ENCODE measurements at regions not wholly inside any gene's neighbourhood (a gene's known extent, or its start where the extent isn't known, plus 50 kb on each side); places are given as distances from the start of the nearest gene placed in this dataset.

DNA sequence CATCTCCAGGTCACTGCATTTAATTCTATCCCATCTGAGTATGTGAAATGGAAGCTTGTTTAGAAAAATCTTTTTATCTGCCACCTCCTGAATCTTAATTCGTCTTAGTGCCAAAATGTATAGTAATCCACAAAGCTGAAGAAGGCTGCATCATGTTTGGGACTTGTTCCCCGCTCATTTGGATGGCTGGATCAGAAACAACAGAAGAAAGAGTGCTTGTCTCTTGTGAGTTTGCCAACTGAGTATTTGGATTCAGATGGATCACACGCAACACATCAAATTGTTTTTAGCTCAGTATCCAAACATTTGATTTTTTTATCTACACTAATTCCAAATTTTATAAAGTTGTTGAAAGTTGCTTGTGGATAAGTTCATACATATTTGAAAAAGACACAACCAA is 197.2 kb upstream of the PAPPA start:
- DNase-seq (ENCODE audit: low read depth in 3 of 3, low spot score in 2 of 3), result no peak

DNA sequence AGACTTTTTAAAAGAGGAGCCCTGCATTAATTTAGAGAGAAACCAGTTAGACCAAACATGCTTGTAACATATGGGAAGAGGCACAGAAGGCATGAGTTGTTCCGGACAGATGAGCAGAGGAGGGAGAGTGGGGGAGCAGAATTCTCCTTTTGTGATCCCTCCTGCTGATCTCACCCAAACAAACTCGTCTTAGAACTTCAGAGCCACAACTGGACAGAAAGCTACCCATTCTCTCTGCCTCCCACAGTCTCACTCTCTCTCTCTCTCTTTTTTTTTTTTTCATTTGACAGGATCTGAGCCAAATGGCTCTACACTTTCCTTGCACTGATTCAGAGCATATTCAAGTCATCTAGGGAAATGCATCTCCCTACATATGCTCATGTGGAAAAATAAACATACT is 196.0 kb upstream of the PAPPA start:
- DNase-seq (ENCODE audit: low read depth in 3 of 3, low spot score in 2 of 3), result no peak

DNA sequence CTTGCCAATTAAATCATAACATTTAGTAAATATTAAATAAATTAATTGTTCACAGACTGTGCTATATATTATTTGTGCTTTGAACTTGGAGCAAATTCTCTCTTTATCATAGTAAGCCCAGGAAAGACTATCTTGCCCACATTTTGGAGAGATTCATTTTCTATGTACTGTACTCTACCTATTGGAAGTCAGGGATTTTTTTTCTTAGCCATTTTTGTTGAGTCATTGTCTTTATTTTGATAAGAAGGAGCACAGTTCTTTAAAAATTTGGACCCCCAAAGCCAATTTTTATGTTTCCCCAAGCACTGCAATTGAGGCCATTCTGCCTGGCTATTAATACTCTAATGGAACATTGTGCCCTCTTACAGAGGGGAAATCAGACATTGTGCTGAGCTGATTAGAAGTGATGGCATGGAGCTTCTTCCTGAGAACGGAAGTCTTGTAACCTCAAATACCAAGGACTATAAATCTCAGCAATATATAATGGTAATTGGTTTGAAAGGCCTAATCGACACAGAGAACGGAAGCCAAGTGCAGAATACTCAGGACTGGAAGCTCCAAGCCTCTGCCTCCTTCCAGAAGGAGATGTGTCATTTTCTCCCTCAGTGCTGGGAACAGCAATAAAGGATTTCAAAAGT is 188.8 kb upstream of the PAPPA start:
- DNase-seq (ENCODE audit: low read depth in 3 of 3, low spot score in 2 of 3), result no peak

DNA sequence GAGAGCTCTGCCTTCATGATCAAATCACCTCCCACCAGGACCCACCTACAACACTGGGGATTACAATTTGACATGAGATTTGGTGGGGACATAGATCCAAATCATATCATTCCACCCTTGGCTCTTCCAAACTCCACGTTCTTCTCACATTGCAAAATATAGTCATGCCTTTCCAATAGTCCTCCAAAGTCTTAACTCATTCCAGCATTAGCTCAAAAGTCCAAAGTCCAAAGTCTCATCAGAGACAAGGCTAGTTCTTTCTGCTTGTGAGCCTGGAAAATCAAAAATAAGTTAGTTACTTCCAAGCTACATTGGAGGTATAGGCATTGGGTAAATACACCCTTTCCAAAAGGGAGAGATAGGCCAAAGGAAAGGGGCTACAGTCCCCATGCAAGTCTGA is 186.9 kb upstream of the PAPPA start:
- DNase-seq (ENCODE audit: low read depth in 3 of 3, low spot score in 2 of 3), result no peak

DNA sequence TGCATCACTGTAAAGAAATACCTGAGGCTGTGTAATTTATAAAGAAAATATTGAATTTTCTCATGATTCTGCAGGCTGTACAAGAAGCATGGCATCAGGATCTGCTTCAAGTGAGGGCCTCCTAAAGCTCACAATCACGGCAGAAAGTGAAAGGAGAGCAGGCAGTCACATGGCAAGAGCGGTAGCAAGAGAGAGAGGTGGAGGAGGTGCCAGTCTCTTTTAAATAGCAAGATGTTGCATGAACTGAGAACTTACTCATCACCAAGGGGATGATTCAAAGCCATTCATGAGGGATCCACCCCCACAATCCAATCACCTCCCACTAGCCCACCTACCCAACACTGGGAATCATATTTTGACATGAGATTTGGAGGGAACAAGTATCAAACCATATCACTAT is 184.5 kb upstream of the PAPPA start:
- DNase-seq (ENCODE audit: low read depth in 3 of 3, low spot score in 2 of 3), result no peak

DNA sequence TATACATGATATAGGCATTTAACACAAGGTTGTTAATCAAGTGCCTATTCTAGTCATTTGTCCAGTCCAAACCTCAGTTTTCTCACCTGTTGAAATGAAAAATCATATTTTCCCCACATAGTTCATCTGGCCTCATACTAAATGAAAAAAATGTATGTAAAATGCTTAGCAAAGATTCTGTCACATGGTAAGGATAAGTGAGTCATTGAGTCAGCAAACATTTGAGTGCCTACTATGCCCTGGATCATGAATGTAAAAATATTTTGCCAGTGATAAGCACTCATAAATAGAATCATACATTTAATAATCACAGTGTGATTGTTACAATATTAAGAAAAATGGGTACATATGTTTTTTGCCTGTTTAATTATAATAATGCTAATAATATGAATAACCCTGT is 181.2 kb upstream of the PAPPA start:
- no peak for DNase-seq (ENCODE audit: low read depth in 3 of 3, low spot score in 2 of 3)

DNA sequence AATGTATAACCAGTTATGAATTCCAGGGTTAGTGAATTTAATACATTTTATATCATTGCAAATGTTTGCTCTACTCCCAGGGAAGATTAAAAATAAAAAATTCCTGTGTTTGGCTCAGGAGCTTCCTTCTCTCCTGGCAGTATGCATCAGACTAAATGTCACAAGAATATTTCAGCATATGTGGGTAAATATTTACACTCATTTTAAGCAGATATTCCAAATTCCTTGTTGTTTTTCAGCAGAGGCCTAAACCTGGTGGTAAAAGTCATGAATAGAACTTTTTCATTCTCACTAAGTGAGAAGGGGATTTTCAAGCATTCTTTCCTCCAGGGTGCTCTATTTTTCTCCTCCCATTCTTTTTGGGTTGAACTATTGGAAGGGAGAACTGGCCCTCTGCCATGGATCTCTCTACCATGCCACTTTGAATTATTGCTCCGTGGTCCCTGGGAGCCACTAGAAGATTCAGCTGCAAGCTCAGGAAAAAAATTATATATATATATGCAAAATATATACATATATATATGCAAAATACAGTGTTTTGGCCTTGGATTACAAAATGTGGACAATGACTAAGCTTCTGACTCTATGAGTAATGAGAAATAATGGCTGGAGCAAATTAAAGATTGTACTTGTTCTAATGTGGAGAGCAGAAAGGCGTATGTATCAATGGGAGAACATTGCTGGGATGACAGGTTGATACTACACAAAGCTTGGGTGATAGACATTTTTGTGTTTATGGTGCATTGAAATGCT is 180.6 kb upstream of the PAPPA start:
- no peak for DNase-seq (ENCODE audit: low read depth in 3 of 3, low spot score in 2 of 3)

DNA sequence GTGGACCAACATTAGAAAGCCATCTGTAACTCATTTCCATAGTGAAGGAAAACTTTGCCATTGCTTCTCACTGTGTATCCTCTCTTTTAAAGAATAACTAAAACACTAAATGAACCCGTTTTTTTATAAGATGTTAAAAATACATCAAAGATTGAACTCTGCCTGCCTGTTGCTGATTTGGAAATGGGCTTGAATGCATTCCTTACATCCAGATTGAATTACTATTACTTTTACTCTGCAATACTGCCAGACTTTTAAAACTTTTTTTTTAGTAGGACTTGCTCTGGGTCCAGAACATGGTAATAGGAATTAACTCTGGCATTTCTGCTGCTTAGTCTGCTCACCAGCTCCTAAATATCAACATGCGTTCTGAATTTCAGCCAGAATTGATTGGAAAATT is 176.8 kb upstream of the PAPPA start:
- no peak for DNase-seq (ENCODE audit: low read depth in 3 of 3, low spot score in 2 of 3)

DNA sequence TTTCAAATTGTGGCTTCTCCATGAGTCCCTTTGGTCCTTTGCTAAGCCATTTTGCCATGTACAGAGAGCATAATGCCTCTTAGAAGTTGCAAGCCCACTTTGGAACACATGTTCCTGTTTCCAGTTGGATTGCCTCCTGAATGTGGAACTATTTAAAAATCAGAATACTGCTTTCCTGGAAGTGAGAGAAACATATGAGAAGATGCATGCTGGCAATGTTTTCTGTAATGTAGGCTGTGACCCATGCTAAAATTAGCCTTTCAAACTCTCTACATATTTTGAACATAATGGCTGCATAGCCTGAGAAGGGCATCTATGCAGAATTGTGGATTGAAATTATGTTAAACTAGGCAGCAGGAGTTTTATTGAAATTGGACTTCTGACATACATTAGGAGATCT is 175.5 kb upstream of the PAPPA start:
- no peak for DNase-seq (ENCODE audit: low read depth in 3 of 3, low spot score in 2 of 3)

DNA sequence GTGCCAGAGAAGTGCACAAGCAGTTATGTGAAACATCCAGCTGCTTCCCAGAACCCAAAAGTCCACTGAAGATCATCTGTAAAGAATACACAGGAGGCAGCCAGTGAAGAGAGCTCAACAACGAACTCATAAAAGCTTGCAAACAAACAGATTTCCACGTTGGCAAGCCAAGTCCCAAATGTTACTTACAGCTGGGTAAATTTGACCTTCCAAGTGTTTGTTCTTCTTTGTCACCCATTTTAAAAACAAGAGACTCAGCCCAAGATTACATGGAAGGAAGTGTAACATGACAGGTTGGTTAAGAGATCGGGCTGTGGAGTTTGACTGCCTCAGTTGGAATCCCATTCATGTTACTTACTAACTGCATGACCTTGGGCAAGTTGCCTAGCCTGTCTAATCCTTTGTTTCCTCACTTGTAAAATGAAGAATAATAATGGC is 174.9 kb upstream of the PAPPA start:
- DNase-seq (ENCODE audit: low read depth in 3 of 3, low spot score in 2 of 3), result no peak

DNA sequence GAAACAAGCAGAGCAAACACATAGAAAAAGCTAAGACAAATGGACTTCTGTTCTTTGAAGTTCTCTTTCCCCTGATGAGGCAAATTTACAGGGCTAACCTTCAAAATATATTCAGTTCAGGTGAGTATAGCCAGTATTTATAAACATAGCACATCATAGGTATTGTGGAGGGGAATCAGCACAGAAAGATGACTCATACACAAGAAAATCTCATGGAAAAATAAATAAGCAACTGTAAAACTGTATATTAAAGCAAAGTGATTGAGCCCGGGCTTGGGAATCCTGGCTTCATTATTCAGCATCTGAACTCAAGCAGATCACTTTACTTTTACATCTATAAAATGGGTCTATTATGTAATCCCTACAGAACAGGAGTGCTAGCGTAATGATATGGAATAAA is 173.5 kb upstream of the PAPPA start:
- DNase-seq (ENCODE audit: low read depth in 3 of 3, low spot score in 2 of 3), result no peak

DNA sequence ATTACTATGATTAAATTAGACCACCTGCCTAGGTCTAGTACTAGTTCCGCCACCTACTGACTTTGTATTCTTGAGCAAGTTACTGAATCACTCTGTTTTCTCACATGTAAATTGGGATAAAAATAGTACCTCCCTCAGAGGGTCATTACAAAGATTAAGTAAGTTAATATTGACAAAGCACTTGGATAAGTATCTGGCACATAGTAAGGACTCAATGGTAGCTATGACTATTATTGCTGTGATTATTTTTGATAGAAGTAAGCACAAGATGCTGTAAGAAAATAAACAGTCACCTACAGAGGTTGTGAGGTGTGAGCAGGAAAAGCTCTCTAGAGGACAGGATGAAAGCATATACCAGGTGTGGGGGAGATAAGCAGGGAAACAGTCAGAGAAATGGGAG is 173.1 kb upstream of the PAPPA start:
- DNase-seq (ENCODE audit: low read depth in 3 of 3, low spot score in 2 of 3), result no peak

DNA sequence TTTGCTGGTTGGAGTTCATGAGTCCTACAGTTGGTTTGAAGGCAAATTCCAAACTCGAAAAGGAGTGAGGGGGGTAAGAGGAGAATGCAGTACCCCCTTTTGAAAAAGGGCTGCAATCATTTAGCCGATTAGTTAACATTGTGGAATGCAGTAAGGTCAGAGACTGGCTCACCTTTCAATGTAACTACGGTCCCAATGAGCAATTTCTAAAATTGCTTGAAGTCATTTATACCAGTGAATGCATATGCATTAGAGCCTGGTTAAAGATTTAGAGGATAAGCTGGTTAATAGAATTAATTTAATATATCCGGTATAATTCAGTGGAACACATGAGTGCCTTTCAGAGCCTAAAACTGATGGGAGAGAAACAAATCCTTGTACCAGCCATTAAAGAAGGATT is 172.6 kb upstream of the PAPPA start:
- no peak for DNase-seq (ENCODE audit: low read depth in 3 of 3, low spot score in 2 of 3)

DNA sequence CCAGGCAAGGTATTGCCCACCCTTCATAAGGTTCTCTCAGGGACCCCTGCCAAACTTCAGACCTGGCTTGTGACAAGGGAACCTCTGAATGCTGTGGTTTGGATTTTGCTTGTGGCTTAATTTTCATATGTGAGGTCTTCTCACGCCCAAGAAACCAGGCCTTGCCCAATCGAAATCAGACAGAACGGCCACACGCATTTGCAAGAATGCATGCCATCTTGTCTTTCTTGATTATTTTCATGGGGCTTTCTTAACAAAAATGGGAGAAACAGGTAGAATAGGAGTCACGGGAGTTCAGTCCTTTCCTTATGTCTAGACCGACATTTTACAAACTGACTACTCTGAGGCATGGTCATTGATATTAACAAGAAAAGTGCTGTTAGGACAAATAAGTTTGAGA is 170.2 kb upstream of the PAPPA start:
- no peak for DNase-seq (ENCODE audit: low read depth in 3 of 3, low spot score in 2 of 3)

DNA sequence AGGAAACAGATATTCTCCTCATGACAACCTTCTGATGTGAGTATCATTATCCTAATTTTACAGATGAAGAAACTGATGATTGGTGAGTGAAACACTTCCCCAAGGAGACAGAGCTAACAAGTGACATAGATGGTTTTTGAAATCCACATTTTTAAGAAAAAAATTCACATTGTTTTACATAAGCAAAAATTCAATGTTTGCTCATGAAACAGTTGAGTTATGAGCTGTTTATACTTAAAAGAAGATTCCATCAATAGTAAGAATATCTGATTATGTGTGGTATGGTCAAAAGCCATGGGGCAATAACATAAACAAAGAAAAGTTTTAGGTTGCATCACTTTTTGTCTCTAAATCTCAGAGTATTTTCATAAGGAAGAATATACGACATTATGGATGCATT is 167.9 kb upstream of the PAPPA start:
- no peak for DNase-seq (ENCODE audit: low read depth in 3 of 3, low spot score in 2 of 3)

DNA sequence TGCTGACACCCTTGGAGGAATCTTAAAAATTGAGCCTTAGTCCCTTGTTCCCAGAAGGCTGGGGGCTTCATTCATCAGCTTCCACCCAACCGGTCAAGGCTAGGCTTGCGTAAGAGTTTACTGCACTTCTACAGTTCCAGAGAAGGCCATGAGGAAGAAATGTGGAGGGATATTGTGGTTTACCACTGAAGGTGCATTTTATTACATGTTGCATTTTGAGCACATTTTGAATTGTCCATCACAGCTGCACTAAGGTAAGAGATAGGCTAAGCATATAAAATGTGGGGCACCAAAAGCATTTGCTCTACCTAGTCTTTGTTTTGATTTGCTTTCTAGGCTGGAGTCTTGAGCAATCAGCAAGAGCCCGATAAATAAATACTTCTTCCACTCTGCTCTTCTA is 167.1 kb upstream of the PAPPA start:
- DNase-seq (ENCODE audit: low read depth in 3 of 3, low spot score in 2 of 3), result no peak

DNA sequence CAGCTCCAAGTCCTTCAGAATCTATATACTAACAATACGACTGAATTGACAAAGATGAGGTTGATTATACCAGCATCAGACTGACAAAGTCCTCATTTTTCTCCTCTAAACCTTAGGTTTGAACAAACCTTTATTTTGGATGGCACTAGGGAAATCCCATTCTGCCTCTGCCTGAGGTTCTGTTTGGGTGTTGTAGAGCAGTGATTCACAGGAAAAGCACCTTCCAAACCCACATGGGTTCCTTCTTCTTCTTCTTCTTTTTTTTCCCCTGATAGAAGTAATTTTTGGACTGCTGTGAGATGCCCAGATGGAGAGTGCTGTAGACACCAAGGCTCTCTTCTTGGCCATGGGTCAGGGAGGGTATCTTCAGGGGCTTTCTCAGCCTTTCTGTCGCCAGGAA is 164.9 kb upstream of the PAPPA start:
- no peak for DNase-seq (ENCODE audit: low read depth in 3 of 3, low spot score in 2 of 3)

DNA sequence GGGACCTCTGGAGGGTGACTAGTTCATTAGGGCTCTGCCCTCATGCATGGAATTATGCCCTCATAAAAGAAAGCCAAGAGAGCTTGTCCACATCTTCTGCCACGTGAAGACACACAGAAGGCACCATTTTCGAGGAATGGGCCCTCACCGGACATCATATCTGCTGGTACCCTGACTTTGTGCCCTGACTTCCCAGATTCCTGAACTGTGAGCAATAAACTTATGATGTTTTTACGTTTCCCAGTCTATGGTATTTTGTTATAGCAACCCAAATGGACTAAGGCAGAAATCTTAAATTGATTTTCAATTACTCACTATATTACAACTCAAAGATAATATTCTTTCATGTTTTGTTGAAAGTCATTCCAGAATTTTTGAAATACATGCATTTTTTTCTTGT is 163.8 kb upstream of the PAPPA start:
- DNase-seq (ENCODE audit: low read depth in 3 of 3, low spot score in 2 of 3), result no peak

DNA sequence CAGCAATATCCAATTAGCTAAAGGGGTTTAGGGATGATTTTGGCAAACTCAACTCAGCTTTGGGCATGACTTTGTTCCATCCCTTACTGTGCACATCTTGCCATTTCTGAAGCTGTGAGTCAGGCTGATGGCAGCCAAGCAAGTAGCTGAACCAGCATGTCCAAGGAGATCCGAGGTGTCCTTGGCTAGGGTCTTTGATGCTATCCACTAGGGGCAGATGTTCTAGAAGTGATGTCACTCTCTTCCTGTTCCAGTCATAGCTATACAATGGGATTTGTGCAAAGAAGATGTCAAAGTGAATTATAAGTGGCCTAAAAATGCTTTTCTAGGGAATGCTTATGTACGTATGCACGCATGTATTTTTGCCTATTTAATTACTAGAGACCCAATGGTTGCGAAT is 160.8 kb upstream of the PAPPA start:
- DNase-seq (ENCODE audit: low read depth in 3 of 3, low spot score in 2 of 3), result no peak

DNA sequence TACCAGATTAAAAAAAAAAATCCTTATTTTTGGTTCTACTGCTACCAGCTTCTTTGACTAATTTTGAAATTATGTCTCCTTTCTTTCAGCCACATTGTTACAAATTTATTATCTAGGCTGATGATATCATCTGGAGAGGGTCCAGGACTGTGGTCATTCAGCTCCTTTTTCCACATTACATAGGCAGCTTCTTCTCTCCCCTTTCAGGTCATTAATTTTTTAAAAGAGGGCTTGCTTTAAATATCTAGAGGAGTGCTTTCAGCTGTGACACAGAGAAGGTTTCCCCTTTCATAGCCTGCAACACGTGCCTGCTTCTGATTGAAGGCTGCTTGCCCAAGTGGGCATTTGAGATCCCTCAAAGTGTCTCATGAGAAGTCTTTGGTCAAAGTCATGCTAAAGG is 155.7 kb upstream of the PAPPA start:
- peak in 1 of 3 donors; percentile 6 for DNase-seq (ENCODE audit: low read depth in 3 of 3, low spot score in 2 of 3)

DNA sequence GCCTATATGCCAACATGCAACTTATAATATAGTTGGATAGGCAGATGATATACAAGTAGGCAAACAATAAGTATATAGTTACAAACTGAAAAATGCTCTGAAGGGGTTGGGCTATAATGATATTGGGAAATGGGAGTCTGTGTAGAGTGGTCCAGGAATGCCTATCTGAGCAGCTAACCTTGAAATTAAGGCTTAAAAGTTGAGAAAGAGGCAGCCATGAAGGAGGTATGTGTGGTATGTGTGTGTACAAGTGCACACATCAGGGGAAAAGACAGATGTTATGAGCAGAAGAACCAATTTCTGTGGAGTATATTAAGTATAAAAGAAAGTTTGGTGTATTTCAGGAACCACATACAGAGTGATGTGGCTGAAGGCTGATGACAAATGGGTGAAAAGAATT is 154.9 kb upstream of the PAPPA start:
- no peak for DNase-seq (ENCODE audit: low read depth in 3 of 3, low spot score in 2 of 3)

DNA sequence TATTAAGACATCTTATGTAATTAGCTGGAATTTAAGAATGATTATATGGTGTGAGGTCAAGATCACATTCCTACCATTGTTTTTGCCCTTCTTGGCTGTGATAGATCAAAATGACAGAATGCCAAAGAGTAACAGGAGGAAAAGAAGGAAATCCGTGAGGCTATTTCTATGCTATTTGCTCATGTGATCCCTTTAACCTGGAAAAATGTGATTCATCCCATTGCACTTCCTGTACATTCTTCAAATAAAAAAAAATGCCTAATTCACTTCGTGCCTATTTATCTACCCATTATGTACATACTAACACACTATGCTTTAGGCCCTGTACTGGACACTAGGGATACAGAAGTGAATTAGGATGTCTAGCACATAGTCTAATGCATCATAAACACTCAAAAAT is 154.1 kb upstream of the PAPPA start:
- DNase-seq (ENCODE audit: low read depth in 3 of 3, low spot score in 2 of 3), result no peak
